ENCODE measurements at regions not wholly inside any gene's neighbourhood (a gene's known extent, or its start where the extent isn't known, plus 50 kb on each side); places are given as distances from the start of the nearest gene placed in this dataset.

DNA sequence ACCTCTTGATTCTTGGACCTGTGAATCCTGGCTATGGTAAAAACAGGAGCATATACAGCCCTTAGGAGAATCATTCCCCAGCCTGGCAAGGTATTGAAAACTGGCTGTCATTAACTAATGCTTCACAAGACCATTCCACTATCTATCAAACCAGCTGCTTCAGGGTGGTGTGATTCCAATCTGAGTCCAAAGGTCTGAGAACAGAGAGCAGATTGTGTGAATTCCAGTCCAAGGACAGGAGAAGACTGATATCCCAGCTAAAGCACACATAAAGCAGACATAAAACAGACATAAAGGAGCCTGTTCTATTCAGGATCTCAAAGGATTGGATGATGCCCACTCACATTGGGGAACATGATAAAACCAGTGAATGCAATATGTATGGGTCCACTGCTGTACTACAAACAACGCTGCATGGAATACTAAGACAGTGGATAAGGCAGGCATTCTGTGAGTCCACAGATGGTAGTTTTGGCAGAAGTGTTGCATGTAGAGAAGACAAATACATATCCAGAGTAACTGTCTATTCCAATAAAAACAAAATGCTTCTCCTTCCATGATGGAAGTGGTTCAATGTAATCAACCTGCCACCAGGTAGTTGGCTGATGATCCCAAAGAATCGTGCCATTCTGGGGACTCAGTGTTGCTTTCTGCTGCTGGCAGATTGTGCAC is 363.9 kb downstream of the KCNJ3 start:
- Mint-ChIP-seq H3K36me3 (no peaks in the 10 kb centered on the region), H3K4me1 (no peaks in the 10 kb centered on the region), H3K4me3 (no peak overlapping the region), H3K27me3 (ENCODE audit: low read depth in 2 of 2) (no peaks in the 10 kb centered on the region), H3K9me3 (peaks cover 6 to 14% of the 10 kb centered on the region in 2 donors), H3K27ac (no peak overlapping the region)
- 77% methylated on average over 2 of the region's 2 CpGs for WGBS (ENCODE audit: insufficient coverage)
- ATAC-seq (no peak), DNase-seq (no peak)
- Histone ChIP-seq H3K4me3 (ENCODE audit: low read length) (no peak overlapping the region), H3K27ac (ENCODE audit: low read length) (no peak overlapping the region), H3K9me3 (ENCODE audit: control insufficient read depth, insufficient read depth, low read length) (no peaks in the 10 kb centered on the region), H3K4me1 (ENCODE audit: control insufficient read depth, insufficient read depth, low read length) (no peaks in the 10 kb centered on the region), H3K36me3 (ENCODE audit: control insufficient read depth, insufficient read depth, low read length) (no peaks in the 10 kb centered on the region), H3K27me3 (ENCODE audit: control insufficient read depth, insufficient read depth, low read length) (no peaks in the 10 kb centered on the region)
- TF ChIP-seq CTCF (IDR thresholded peaks at IDR 0.05), result no peak
- intact Hi-C loops (cut with micrococcal nuclease), result no loop called here

- ATAC-seq (no peak), DNase-seq (no peak)
- H3K4me1 Mint-ChIP-seq, result no peaks in the 10 kb centered on the region
- Histone ChIP-seq H3K4me3 (ENCODE audit: low read length) (no peak overlapping the region), H3K9me3 (ENCODE audit: control insufficient read depth, insufficient read depth, low read length) (no peaks in the 10 kb centered on the region), H3K27me3 (ENCODE audit: control insufficient read depth, insufficient read depth, low read length) (no peaks in the 10 kb centered on the region), H3K36me3 (ENCODE audit: control insufficient read depth, insufficient read depth, low read length) (no peaks in the 10 kb centered on the region), H3K27ac (ENCODE audit: low read length) (no peak overlapping the region), H3K4me1 (ENCODE audit: control insufficient read depth, insufficient read depth, low read length) (no peaks in the 10 kb centered on the region)
- H3K27me3 Mint-ChIP-seq (ENCODE audit: low read depth in 2 of 2), result no peaks in the 10 kb centered on the region
- no peaks in the 10 kb centered on the region for H3K36me3 Mint-ChIP-seq
- H3K27ac Mint-ChIP-seq, result no peak overlapping the region
- no peak overlapping the region for H3K4me3 Mint-ChIP-seq
- TF ChIP-seq CTCF (IDR thresholded peaks at IDR 0.05), result no peak
- intact Hi-C loops (cut with micrococcal nuclease), result no loop called here
- 79% methylated on average over 1 of the region's 1 CpG for WGBS (ENCODE audit: insufficient coverage)
- H3K9me3 Mint-ChIP-seq, result peaks cover 4 to 13% of the 10 kb centered on the region in 2 donors
Measured at GRCh38 chr2:155060896-155061295, 362.4 kb downstream of the KCNJ3 start.

- Mint-ChIP-seq H3K4me3 (no peak overlapping the region), H3K4me1 (no peaks in the 10 kb centered on the region), H3K27ac (no peak overlapping the region), H3K27me3 (ENCODE audit: low read depth in 2 of 2) (no peaks in the 10 kb centered on the region), H3K9me3 (peaks cover 6 to 9% of the 10 kb centered on the region in 2 donors), H3K36me3 (no peaks in the 10 kb centered on the region)
- Histone ChIP-seq H3K9me3 (ENCODE audit: control insufficient read depth, insufficient read depth, low read length) (no peaks in the 10 kb centered on the region), H3K27ac (ENCODE audit: low read length) (no peak overlapping the region), H3K36me3 (ENCODE audit: control insufficient read depth, insufficient read depth, low read length) (no peaks in the 10 kb centered on the region), H3K4me3 (ENCODE audit: low read length) (no peak overlapping the region), H3K27me3 (ENCODE audit: control insufficient read depth, insufficient read depth, low read length) (no peaks in the 10 kb centered on the region), H3K4me1 (ENCODE audit: control insufficient read depth, insufficient read depth, low read length) (no peaks in the 10 kb centered on the region)
- intact Hi-C loops (cut with micrococcal nuclease), result no loop called here
- 86% methylated on average over 5 of the region's 5 CpGs for WGBS (ENCODE audit: insufficient coverage)
- ATAC-seq (no peak), DNase-seq (no peak)
- TF ChIP-seq CTCF (IDR thresholded peaks at IDR 0.05), result no peak
Measured at GRCh38 chr2:155054712-155055111, 356.2 kb downstream of the KCNJ3 start.

DNA sequence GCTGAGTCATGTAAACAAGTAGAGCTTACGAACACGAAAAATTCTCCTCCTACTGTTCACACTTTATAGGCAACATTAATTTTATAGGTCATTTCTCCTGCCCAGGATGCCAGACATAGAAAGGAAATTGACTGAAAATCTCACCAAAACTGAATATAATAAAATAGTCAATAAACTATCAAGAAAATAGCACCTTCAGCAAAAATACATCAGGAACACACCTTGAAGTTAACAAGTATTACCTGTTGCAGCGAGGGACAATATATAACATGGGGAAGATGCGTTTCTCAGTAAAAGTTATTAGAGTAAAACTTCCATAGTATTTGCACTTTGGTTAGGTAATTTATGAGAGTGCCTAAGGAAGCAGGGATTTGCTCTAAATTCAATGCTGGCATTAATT is 344.6 kb downstream of the KCNJ3 start:
- TF ChIP-seq CTCF (IDR thresholded peaks at IDR 0.05), result no peak
- intact Hi-C loops (cut with micrococcal nuclease), result no loop called here
- H3K36me3 ChIP-seq (ENCODE audit: control insufficient read depth, insufficient read depth, low read length), result no peaks in the 10 kb centered on the region
- ATAC-seq (no peak), DNase-seq (no peak)
- Mint-ChIP-seq H3K4me1 (no peaks in the 10 kb centered on the region), H3K36me3 (peaks cover 6% of the 10 kb centered on the region), H3K27me3 (ENCODE audit: low read depth in 2 of 2) (no peaks in the 10 kb centered on the region), H3K9me3 (peaks cover 5 to 8% of the 10 kb centered on the region in 2 donors), H3K27ac (no peak overlapping the region), H3K4me3 (no peak overlapping the region)
- 84% methylated on average over 4 of the region's 4 CpGs for WGBS (ENCODE audit: insufficient coverage)
- no peak overlapping the region for H3K27ac ChIP-seq (ENCODE audit: low read length)
- no peaks in the 10 kb centered on the region for H3K4me1 ChIP-seq (ENCODE audit: control insufficient read depth, insufficient read depth, low read length)
- no peaks in the 10 kb centered on the region for H3K27me3 ChIP-seq (ENCODE audit: control insufficient read depth, insufficient read depth, low read length)
- no peak overlapping the region for H3K4me3 ChIP-seq (ENCODE audit: low read length)
- H3K9me3 ChIP-seq (ENCODE audit: control insufficient read depth, insufficient read depth, low read length), result no peaks in the 10 kb centered on the region

Data from natural killer cell (primary cell).